RWPE2 (cell line): ENCODE measurements at regions not wholly inside any gene's neighbourhood (a gene's known extent, or its start where the extent isn't known, plus 50 kb on each side); places are given as distances from the start of the nearest gene placed in this dataset.

Source experiments
- ATAC-seq: fragments of 200-7000 bp; cut with Tn5 transposase; 3 replicates; pipeline ENCODE4 v1.9.1; 2021; ENCODE audit warnings: low read depth
- DNase-seq: peaks from one replicate; pipeline ENCODE4 v3.0.0-alpha.2; 2020; ENCODE audit warnings: low spot score
- H3K27ac ChIP-seq: fragments of 450-650 bp; 2 replicates; pipeline ENCODE4 v1.5.1; 2017; ENCODE audit warnings: mild to moderate bottlenecking; ENCODE audit not compliant: poor library complexity, severe bottlenecking
- H3K27me3 ChIP-seq: fragments of 250-450 bp; sonication (Bioruptor Pico); 2 replicates; pipeline ENCODE4 v1.5.1; 2021; ENCODE audit warnings: mild to moderate bottlenecking, moderate library complexity; ENCODE audit not compliant: insufficient read depth, poor library complexity, severe bottlenecking
- H3K36me3 ChIP-seq: fragments of 250-450 bp; sonication (Bioruptor Pico); 2 replicates; pipeline ENCODE4 v1.5.1; 2020; ENCODE audit warnings: low read depth, mild to moderate bottlenecking, moderate library complexity
- H3K4me1 ChIP-seq: fragments of 250-450 bp; sonication (Bioruptor Pico); 2 replicates; pipeline ENCODE4 v1.5.1; 2021; ENCODE audit warnings: mild to moderate bottlenecking, moderate library complexity; ENCODE audit not compliant: insufficient read depth, poor library complexity, severe bottlenecking
- H3K4me3 ChIP-seq: fragments of 250-450 bp; sonication (Bioruptor Pico); 2 replicates; pipeline ENCODE4 v1.5.1; 2021; ENCODE audit warnings: mild to moderate bottlenecking, moderate library complexity; ENCODE audit not compliant: severe bottlenecking
- H3K9me3 ChIP-seq: fragments of 250-450 bp; sonication (Bioruptor Pico); 2 replicates; pipeline ENCODE4 v1.5.1; 2021; ENCODE audit warnings: mild to moderate bottlenecking, moderate library complexity; ENCODE audit not compliant: severe bottlenecking
- TF ChIP-seq, protein P1 (sequence below): fragments of 450-650 bp; IDR thresholded peaks from one replicate; pipeline ENCODE4 v1.5.1; 2017; ENCODE audit warnings: mild to moderate bottlenecking, moderate library complexity; ENCODE audit not compliant: poor library complexity, severe bottlenecking

DNA sequence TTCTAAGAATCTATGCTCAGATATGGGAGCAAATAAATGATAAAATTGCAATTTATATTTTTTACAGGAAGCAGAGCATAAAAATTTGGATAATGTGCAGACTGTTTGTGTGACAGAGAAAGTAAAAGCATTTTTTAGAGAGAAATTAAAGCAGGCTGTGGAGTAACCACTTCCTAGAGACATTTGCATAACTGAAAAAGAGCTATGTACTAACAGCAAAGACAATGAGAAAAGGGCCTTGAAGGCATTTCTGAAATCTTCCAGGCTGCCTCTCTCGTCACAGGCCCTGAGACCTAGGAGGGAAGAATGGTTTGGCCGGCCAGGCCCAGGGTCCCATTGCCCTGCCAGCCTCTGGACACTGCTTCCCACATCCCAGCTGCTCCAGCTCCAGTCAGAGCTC lies 247.2 kb downstream of the ALX1 start:
- ATAC-seq (no peak), DNase-seq (no peak)
- TF ChIP-seq, protein P1, sequence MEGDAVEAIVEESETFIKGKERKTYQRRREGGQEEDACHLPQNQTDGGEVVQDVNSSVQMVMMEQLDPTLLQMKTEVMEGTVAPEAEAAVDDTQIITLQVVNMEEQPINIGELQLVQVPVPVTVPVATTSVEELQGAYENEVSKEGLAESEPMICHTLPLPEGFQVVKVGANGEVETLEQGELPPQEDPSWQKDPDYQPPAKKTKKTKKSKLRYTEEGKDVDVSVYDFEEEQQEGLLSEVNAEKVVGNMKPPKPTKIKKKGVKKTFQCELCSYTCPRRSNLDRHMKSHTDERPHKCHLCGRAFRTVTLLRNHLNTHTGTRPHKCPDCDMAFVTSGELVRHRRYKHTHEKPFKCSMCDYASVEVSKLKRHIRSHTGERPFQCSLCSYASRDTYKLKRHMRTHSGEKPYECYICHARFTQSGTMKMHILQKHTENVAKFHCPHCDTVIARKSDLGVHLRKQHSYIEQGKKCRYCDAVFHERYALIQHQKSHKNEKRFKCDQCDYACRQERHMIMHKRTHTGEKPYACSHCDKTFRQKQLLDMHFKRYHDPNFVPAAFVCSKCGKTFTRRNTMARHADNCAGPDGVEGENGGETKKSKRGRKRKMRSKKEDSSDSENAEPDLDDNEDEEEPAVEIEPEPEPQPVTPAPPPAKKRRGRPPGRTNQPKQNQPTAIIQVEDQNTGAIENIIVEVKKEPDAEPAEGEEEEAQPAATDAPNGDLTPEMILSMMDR = no peak
- no peak overlapping the region for H3K27ac ChIP-seq
- H3K27me3 ChIP-seq = no peaks in the 10 kb centered on the region
- no peak overlapping the region for H3K4me3 ChIP-seq
- no peaks in the 10 kb centered on the region for H3K36me3 ChIP-seq
- no peaks in the 10 kb centered on the region for H3K9me3 ChIP-seq
- no peaks in the 10 kb centered on the region for H3K4me1 ChIP-seq

DNA sequence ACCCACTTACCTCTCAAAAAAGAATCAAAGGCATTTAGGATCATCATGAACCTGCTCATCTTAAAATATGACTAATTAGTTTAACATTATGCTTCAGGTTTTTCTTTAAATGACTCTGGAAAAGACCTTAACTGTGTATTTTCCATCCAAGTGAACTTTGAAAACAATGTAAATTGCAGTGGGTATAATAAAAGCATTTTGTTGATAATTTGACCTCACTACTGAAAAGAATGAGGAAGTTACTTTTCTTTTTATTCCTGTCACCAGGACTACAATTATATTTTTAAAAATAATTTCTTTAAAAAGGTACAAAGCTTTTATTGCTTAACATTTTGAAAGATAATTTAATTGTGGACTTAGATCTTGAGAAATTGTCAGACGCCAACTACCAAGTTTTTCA lies 249.9 kb downstream of the ALX1 start:
- H3K27me3 ChIP-seq = no peaks in the 10 kb centered on the region
- no peak overlapping the region for H3K4me3 ChIP-seq
- H3K4me1 ChIP-seq = no peaks in the 10 kb centered on the region
- DNase-seq = no peak
- no peaks in the 10 kb centered on the region for H3K9me3 ChIP-seq
- H3K36me3 ChIP-seq = no peaks in the 10 kb centered on the region
- TF ChIP-seq, protein P1 = no peak
- no peak for ATAC-seq
- H3K27ac ChIP-seq = no peak overlapping the region

DNA sequence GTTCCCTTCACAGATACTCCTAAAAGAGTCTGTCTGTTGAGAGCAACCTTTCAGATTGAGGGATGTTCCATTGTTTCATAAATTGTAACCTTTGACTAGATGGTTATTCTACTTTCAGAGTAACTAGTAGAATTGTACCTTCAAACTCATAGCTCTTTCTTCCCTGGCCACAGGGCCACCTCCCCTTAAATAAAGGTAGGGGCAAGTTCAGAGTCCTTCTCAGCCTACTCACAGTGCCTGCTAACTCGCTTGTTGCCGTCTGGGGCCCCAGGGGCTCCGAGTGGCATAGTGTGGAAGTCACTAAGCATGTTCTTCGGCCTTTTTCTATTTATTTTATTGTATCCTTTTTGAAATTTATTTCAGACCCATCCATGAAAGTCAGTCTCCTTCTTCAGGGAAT lies 250.4 kb downstream of the ALX1 start:
- no peak for DNase-seq
- ATAC-seq = no peak
- Histone ChIP-seq H3K9me3 (no peaks in the 10 kb centered on the region), H3K4me3 (no peak overlapping the region), H3K27ac (no peak overlapping the region), H3K27me3 (no peaks in the 10 kb centered on the region), H3K36me3 (no peaks in the 10 kb centered on the region), H3K4me1 (no peaks in the 10 kb centered on the region)
- TF ChIP-seq, protein P1 = no peak

DNA sequence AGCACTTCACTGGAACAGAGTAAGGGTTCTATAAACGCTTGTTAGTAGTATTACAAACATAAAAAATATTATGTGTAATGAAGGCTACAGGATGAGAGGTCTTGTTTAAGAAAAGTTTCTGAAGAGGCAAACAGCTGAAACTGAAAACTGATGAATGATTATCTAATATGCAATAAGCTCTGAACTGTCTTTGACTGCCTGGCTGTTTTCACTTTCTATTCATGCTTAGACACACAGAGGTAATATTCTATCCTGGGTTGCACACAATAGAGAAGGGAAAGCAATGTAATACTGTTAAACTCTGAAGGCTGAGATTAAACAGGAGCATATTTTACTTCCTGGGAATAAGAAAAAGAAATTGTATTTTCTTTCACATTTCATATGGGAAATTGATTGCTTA lies 251.3 kb downstream of the ALX1 start:
- Histone ChIP-seq H3K9me3 (no peaks in the 10 kb centered on the region), H3K4me3 (no peak overlapping the region), H3K27me3 (no peaks in the 10 kb centered on the region), H3K36me3 (no peaks in the 10 kb centered on the region), H3K4me1 (no peaks in the 10 kb centered on the region), H3K27ac (no peak overlapping the region)
- ATAC-seq = no peak
- TF ChIP-seq, protein P1 = no peak
- no peak for DNase-seq

DNA sequence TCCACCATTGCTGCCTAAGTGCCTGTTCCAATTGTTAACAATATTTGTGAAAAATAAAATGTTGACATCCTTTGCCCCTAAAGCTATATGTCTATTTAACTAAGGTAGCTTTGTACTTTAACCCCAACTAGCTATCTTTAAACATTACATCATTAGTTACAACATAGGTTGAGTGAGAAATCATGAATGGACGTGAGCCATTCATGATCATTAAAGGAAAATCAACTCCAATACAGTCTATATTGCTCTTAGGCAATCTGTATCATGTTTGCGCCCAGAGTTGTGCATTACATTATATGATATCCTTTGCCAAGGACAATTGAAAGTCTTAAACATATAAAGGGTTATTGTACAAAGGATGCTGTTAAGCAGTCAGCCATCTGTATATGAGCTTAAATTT lies 269.6 kb downstream of the ALX1 start:
- Histone ChIP-seq H3K4me3 (no peak overlapping the region), H3K9me3 (peaks cover 2% of the 10 kb centered on the region), H3K27me3 (no peaks in the 10 kb centered on the region), H3K27ac (no peak overlapping the region), H3K4me1 (no peaks in the 10 kb centered on the region), H3K36me3 (no peaks in the 10 kb centered on the region)
- TF ChIP-seq, protein P1 = no peak
- ATAC-seq (no peak), DNase-seq (no peak)
